ENCODE measurements at regions not wholly inside any gene's neighbourhood (a gene's known extent, or its start where the extent isn't known, plus 50 kb on each side); places are given as distances from the start of the nearest gene placed in this dataset.
"Not testable (repeated sequence)": the region's sequence is repeated elsewhere in the genome, so short reads cannot be mapped to it uniquely, and the experiment has no call there.

GRCh38 chr5:125912028-125912427, 511.2 kb upstream of the GRAMD2B start:
- no peak for DNase-seq

- no peak for DNase-seq
These were observed 510.0 kb upstream of the GRAMD2B start for GRCh38 chr5:125913200-125913599.

- DNase-seq = no peak
These were observed 508.7 kb upstream of the GRAMD2B start for GRCh38 chr5:125914471-125914870.

- not testable (repeated sequence) for DNase-seq
These were observed 499.3 kb upstream of the GRAMD2B start for GRCh38 chr5:125923958-125924357.

- no peak for DNase-seq
These were observed 497.0 kb upstream of the GRAMD2B start for GRCh38 chr5:125926172-125926571.

- no peak for DNase-seq
These were observed 494.5 kb upstream of the GRAMD2B start for GRCh38 chr5:125928663-125929062.

GRCh38 chr5:125950012-125950615, 473.1 kb upstream of the GRAMD2B start:
- DNase-seq = no peak

- no peak for DNase-seq
These were observed 462.1 kb upstream of the GRAMD2B start for GRCh38 chr5:125961150-125961549.

GRCh38 chr5:125965577-125965976, 457.6 kb upstream of the GRAMD2B start:
- DNase-seq = no peak

GRCh38 chr5:125967576-125967975, 455.6 kb upstream of the GRAMD2B start:
- no peak for DNase-seq

GRCh38 chr5:125969011-125969813, 454.0 kb upstream of the GRAMD2B start:
- DNase-seq = no peak

GRCh38 chr5:125969814-125970171, 453.4 kb upstream of the GRAMD2B start:
- no peak for DNase-seq

GRCh38 chr5:125970631-125971307, 452.4 kb upstream of the GRAMD2B start:
- DNase-seq = no peak

- no peak for DNase-seq
These were observed 450.5 kb upstream of the GRAMD2B start for GRCh38 chr5:125972706-125973105.

GRCh38 chr5:125974679-125975078, 448.5 kb upstream of the GRAMD2B start:
- DNase-seq = no peak

GRCh38 chr5:125976421-125977000, 446.7 kb upstream of the GRAMD2B start:
- peak; percentile 53 for DNase-seq

- DNase-seq = no peak
These were observed 445.2 kb upstream of the GRAMD2B start for GRCh38 chr5:125978015-125978414.

GRCh38 chr5:125979636-125980035, 443.6 kb upstream of the GRAMD2B start:
- DNase-seq = no peak

- no peak for DNase-seq
These were observed 442.2 kb upstream of the GRAMD2B start for GRCh38 chr5:125981016-125981415.

GRCh38 chr5:125987677-125988255, 435.4 kb upstream of the GRAMD2B start:
- no peak for DNase-seq

- no peak for DNase-seq
These were observed 431.2 kb upstream of the GRAMD2B start for GRCh38 chr5:125992050-125992449.

GRCh38 chr5:125999271-126000030, 423.8 kb upstream of the GRAMD2B start:
- not testable (repeated sequence) for DNase-seq

- peak; percentile 64 for DNase-seq
These were observed 422.7 kb upstream of the GRAMD2B start for GRCh38 chr5:126000507-126000906.
